NB4 (cell line): ENCODE measurements at regions not wholly inside any gene's neighbourhood (a gene's known extent, or its start where the extent isn't known, plus 50 kb on each side); places are given as distances from the start of the nearest gene placed in this dataset.

ENCODE experiments used
- POLR2A ChIP-seq: IDR thresholded peaks from 2 replicates; pipeline ENCODE4 v1.6.1; 2011; ENCODE audit warnings: mild to moderate bottlenecking; ENCODE audit not compliant: insufficient read length; ENCODE audit errors: extremely low read depth
- TF ChIP-seq, protein P1 (sequence below): IDR thresholded peaks from one replicate; pipeline ENCODE4 v1.5.1; 2012; ENCODE audit warnings: low read depth, low read length

DNA sequence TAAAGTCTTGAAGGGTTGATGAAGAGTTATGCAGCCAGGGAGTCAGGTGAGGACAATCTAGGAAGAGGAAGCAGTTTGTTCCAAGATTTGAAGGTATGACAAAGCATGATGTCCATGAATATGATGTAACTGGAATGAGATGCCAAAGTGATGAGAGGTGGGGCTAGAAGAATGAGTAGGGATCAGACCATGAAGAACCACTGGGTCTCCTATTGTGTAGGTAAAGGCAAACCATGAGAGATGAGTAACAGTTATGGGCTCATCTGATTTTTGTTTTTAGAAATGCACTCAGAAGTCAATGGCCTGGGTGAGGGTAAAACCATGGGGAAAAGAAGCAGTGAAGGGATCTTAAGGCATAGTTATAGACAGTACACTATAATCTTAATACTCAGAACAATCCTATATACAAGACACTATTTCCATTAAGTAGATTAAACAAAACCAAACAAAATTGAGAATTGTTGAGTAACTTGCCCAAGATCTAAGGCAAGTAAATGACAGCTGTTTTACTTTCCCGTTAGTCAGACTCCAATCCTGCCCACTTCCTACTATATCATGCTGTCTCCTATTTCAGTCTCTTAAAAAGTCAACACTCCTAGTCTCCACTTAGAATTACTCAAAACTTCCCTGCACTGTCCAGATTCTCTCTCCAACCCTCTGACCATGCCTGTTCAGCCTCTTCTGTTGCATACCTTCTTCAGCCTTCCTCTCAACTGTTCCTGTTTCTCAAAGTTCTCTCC, 393.8 kb upstream of the MEF2C start:
- no peak for TF ChIP-seq POLR2A
- TF ChIP-seq, protein P1, sequence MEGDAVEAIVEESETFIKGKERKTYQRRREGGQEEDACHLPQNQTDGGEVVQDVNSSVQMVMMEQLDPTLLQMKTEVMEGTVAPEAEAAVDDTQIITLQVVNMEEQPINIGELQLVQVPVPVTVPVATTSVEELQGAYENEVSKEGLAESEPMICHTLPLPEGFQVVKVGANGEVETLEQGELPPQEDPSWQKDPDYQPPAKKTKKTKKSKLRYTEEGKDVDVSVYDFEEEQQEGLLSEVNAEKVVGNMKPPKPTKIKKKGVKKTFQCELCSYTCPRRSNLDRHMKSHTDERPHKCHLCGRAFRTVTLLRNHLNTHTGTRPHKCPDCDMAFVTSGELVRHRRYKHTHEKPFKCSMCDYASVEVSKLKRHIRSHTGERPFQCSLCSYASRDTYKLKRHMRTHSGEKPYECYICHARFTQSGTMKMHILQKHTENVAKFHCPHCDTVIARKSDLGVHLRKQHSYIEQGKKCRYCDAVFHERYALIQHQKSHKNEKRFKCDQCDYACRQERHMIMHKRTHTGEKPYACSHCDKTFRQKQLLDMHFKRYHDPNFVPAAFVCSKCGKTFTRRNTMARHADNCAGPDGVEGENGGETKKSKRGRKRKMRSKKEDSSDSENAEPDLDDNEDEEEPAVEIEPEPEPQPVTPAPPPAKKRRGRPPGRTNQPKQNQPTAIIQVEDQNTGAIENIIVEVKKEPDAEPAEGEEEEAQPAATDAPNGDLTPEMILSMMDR: no peak
